HG02973 (cell line): ENCODE measurements at regions not wholly inside any gene's neighbourhood (a gene's known extent, or its start where the extent isn't known, plus 50 kb on each side); places are given as distances from the start of the nearest gene placed in this dataset.
"Not testable (repeated sequence)": the region's sequence is repeated elsewhere in the genome, so short reads cannot be mapped to it uniquely, and the experiment has no call there.

Source experiments
- ATAC-seq: cut with Tn5 transposase; IDR thresholded peaks from one replicate; pipeline ENCODE4 v1.9.1; 2021; ENCODE audit warnings: moderate library complexity; ENCODE audit not compliant: unreplicated experiment

GRCh38 chr15:70242951-70243685 is 145.4 kb upstream of the TLE3 start:
- ATAC-seq, result no peak

DNA sequence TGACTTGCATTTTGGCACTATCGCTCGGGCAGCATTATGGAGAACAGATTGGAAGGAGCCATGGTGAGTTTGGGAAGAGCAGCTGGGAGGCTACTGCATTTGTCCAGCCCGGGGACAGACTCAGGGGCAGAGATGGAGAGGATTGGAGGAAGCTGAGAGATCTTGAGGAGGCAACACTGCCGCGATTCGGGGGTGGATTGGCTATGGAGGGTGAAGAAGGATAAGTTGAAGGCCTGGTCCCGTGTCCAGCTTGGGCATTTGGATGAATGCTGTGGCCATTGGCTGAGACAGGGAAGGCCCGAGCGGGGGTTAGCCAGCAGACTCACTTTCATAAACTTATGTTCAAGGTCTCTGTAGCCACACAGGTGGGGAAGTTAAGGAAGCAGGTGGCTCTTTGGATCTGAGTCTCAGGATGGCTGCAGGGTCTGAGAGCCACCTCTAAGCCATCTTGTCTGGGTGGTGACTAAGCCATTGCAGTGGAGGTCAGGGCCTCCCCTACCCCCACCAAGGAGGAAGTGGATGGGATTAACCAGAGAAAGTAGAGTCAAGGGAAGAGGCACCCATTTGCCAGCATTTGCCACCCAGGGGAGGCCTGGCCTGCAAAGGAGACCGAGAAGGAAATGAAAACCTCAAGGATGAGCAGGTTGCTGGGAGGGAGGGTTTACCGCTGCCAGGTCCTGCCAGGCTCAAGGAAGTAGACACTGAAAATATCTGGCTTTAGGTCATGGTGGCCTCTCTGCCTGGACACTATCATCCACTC is 144.0 kb upstream of the TLE3 start:
- no peak for ATAC-seq

DNA sequence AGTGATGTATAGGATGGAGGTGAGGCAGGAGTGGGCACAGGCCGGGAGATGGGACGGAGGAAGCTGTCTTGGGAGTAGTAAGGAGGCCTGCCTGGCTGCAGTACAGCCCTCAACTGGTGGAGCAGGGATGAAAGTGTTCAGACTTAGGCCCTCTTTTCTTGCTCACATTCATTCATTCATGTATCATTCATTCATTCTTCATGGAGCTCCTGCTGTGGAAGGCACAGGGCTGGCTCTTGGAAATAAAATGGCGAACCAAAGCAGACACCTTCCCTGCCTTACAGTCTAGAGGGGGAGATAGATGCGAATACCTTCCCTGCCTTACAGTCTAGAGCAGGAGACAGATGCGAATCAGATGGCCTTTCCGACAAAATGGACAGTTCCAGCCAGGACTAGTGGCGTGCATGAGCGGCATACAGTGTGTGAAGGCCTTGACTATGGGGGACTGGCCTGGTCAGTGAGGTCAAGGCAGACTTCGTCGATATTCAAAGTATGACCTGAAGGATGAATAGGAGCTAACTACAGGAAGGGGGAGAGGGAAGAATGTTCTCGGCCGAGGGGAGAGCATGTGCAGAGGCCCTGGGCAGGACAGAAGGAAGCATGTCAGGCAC is 143.2 kb upstream of the TLE3 start:
- ATAC-seq, result no peak

GRCh38 chr15:70240082-70240481 is 142.4 kb upstream of the TLE3 start:
- ATAC-seq, result peak; percentile 68

- ATAC-seq, result no peak
These were observed 141.2 kb upstream of the TLE3 start for GRCh38 chr15:70238917-70239316.

- no peak for ATAC-seq
These were observed 139.9 kb upstream of the TLE3 start for GRCh38 chr15:70237626-70238025.

DNA sequence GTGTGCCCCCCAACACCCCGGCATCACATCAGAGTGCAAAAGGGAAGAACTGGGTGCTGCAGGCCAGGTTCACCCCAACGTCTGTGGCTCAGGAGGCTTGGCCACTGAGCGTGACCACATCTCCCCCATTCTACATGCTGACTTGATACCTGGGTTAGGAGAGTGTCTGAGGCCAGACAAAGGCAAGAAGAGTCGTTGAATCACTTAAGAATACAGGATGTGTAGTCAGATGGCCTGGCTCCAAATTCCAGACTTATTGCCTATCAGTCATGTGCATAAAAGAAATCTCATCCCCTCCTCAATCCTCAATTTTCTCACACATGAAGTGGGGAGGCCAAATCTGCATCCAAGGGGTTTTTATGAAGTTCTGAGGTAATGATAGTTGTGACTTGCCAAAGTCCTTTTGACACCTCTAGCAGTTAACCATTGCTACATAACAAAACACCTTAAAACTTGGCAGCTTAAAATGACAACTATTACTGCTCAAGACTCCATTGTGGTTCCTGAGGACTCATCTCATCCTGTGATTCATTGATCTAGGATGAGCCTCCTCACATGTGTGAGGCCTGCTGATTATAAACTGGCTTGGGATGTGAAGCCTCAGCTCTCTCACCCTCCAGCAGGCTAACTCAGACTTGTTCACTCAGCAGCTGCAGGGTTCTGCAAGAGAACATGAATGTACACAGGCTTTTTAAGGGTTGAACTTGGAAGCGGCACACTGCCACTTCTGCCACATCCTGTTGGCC is 138.8 kb upstream of the TLE3 start:
- no peak for ATAC-seq

DNA sequence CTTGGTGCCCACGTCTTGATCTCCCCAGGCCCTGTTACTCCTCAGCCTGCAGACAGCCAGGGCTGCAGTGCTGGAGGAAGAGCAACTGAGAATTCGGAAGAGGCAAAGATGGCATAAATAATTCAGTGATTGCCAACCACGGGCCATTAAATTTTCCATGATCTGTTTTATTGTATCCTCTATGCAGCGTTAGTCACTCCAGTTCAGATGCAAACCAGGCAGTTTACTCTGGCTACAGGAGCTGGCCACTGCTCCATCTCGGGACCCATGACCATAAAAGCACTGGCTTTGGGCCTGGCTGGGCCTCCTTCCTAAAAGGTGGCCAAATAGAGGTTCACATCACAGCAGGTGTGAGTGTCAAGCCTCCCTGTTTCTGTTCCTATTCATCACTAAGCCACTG is 137.6 kb upstream of the TLE3 start:
- no peak for ATAC-seq

DNA sequence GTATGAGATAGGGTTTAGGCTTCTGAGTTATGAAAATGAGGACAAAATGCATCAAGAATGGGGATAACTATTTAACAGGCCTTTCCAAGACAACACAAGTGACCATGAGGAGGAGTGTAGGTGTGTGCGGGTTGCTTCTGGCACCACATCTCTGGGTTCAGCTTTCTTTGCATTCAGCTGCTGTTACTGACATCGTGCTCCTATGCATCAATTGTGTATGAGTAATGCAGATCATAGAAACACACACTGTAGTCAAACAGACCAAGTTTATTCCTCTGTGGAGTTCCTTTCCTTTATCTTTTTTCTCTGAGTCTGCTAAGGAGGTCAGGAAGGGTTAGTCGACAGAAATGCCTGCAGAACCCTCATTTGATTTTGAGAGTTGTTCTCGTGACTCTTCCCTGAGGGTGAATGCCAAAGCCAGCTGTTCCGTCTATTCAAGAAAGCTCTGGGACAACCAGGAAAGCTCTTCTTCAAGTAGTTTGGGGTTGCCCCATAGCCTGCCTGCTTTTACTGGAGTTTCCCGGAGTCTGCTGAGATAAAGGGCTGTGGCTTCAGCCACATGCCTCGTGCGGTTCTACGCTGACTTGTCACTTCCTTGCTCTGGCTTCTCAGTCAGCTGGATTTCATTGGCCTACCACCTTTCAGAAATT is 136.7 kb upstream of the TLE3 start:
- ATAC-seq, result no peak

DNA sequence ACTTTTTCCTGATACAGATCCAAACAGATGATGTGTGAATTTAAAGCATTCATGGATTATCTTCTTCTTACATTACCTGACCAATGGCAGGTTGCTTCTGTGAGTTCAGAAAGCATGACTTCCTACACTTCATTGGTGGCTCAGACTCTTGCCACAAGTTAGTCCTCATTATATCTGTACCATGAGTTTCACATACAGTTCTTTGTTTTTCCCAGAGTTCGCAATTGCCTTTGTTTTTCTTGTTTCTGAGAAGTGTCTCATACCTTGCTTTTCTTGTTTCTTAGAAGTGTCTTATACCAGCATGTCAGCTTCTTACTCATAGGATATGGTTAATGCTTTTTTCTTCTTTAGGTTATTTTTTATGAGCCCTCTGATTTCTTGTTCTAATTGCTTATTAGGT is 133.8 kb upstream of the TLE3 start:
- ATAC-seq, result no peak

GRCh38 chr15:70227918-70228317 is 130.2 kb upstream of the TLE3 start:
- not testable (repeated sequence) for ATAC-seq

GRCh38 chr15:70227147-70227546 is 129.4 kb upstream of the TLE3 start:
- no peak for ATAC-seq

GRCh38 chr15:70226337-70226980 is 128.7 kb upstream of the TLE3 start:
- ATAC-seq, result no peak

DNA sequence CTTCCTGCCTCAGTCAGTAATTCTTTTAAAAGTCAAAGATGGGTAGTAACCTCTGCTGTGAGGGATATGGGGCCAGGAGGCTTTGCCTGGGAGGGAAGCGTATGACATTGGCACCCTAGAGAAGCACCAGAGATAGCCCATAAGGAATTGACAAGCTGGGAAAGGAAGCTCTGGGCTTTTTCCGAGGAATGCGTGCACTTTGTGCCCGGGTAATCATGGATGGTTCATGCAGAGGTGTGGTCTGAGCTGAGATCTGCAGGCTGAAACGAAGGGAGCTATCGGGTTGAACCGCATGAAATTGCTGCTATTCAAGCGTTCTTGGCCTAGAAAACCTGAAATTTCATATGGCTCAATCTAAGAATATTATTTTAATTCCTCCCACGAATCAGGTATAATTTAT is 127.7 kb upstream of the TLE3 start:
- no peak for ATAC-seq

DNA sequence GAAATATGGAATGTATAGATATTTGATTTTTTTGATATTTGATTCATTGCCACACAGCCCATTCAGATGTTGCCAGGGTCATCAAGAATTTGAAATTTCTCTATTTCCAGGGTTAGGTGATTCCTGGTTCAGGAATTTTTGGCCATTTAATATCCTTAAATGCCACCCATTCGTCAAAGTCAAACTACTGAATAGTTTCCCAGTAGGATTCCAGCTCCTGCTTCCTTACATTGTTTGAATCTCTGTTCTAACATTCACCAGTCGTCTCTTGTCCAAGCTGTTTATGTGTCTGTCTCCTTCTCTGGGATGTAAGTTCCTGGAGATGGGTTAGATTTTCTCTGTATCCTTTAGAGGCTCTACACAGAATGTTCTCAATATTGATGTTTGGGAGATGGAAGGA is 124.9 kb upstream of the TLE3 start:
- ATAC-seq, result no peak

- ATAC-seq, result no peak
These were observed 122.9 kb upstream of the TLE3 start for GRCh38 chr15:70220490-70221096.

- no peak for ATAC-seq
These were observed 122.2 kb upstream of the TLE3 start for GRCh38 chr15:70219966-70220365.

- no peak for ATAC-seq
These were observed 121.7 kb upstream of the TLE3 start for GRCh38 chr15:70219256-70219895.
